Kidney (tissue), 13 donors: ENCODE measurements at regions not wholly inside any gene's neighbourhood (a gene's known extent, or its start where the extent isn't known, plus 50 kb on each side); places are given as distances from the start of the nearest gene placed in this dataset.

Experiments used
- DNase-seq, 5 donors: peaks; one replicate each; pipeline ENCODE4 v3.0.0-alpha.2; 2013 to 2020
- FAIRE-seq: peaks from 2 replicates; lab custom pipeline; 2012; peaks lifted over from hg19 to GRCh38; lab: Jason Lieb, UNC
- H3K27ac ChIP-seq, 2 donors: one replicate each; pipeline ENCODE4 v1.7.0; 2013; ENCODE audit warnings: low read depth in 2 of 2, low read length in 2 of 2, inconsistent platforms in 1 of 2
- H3K27me3 ChIP-seq: one replicate; pipeline ENCODE4 v1.7.1; 2013; ENCODE audit warnings: low read length, inconsistent platforms; ENCODE audit not compliant: control insufficient read depth, insufficient read depth
- H3K36me3 ChIP-seq, 3 donors: one replicate each; pipeline versions ENCODE4 v1.7.0 to v1.7.1; 2013; ENCODE audit warnings: low read length in 3 of 3, control low read depth in 1 of 3, inconsistent platforms in 1 of 3; ENCODE audit not compliant: insufficient read depth in 3 of 3, control insufficient read depth in 2 of 3
- H3K4me1 ChIP-seq, 3 donors: one replicate each; pipeline versions ENCODE4 v1.7.0 to v1.7.1; 2013; ENCODE audit warnings: low read length in 3 of 3, inconsistent platforms in 1 of 3, low read depth in 1 of 3; ENCODE audit not compliant: control insufficient read depth in 2 of 3, insufficient read depth in 2 of 3
- H3K4me3 ChIP-seq, 3 donors: one replicate each; pipeline versions ENCODE4 v1.7.0 to v1.8.1; 2013; ENCODE audit warnings: low read length in 3 of 3, control low read depth in 1 of 3, inconsistent platforms in 1 of 3
- H3K9ac ChIP-seq, 3 donors: one replicate each; pipeline versions ENCODE4 v1.7.0 to v1.7.1; 2013; ENCODE audit warnings: low read length in 3 of 3, control low read depth in 1 of 3, inconsistent platforms in 1 of 3
- H3K9me3 ChIP-seq, 3 donors: one replicate each; pipeline versions ENCODE4 v1.7.0 to v1.7.1; 2013; ENCODE audit warnings: low read length in 3 of 3, control low read depth in 1 of 3, inconsistent platforms in 1 of 3; ENCODE audit not compliant: control insufficient read depth in 2 of 3, insufficient read depth in 1 of 3
- CTCF ChIP-seq: IDR thresholded peaks from 3 replicates; pipeline ENCODE4 v1.5.1; 2012; ENCODE audit warnings: mild to moderate bottlenecking, moderate library complexity, borderline replicate concordance; ENCODE audit not compliant: insufficient read depth; ENCODE audit errors: extremely low read depth
- intact Hi-C: fragments of 100-400 bp; cut with DNase I; formaldehyde crosslinking; loops from one replicate; pipeline ENCODE4 v1.11.1; 2022
- donor health status: control.
- donor health status: control.
- donor health status: control.
- donor health status: control.
- donor health status: control.
- donor health status: DM: yes; HTN: yes; CAD: no.
- donor health status: Normal renal cell carcinoma (clear cell type).

DNA sequence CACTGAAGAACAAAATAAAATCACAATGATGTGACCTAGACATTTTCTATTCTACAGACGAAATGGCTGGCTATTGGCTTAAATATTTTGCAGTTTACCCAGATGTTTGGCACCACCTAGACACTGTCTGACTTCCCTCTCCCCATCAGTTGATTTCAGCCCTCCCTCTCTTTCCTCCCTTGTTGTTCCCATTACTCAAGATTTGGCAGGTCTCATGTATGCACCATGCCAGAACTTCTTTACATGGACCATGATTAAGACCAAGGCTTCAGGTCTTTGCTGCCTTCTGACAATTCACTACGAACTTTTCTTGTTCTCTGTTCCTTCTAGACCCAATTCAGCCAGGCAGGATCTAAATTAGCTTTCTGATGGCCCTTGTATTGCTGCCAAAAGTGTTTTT is 66.6 kb upstream of the GDNF start:
- Histone ChIP-seq H3K27me3 (no peaks in the 10 kb centered on the region), H3K27ac (no peak overlapping the region), H3K4me3 (no peak overlapping the region), H3K9me3 (no peaks in the 10 kb centered on the region), H3K4me1 (peaks cover 0 to 5% (median 0%) of the 10 kb centered on the region in 3 donors), H3K9ac (no peak overlapping the region), H3K36me3 (no peaks in the 10 kb centered on the region)
- intact Hi-C loops: no loop called here
- FAIRE-seq (no peak), DNase-seq (no peak)
- no peak for TF ChIP-seq CTCF

GRCh38 chr5:37905230-37905629 is 65.4 kb upstream of the GDNF start:
- TF ChIP-seq CTCF: no peak
- intact Hi-C loops: no loop called here
- no peak for FAIRE-seq
- Histone ChIP-seq H3K4me3 (no peak overlapping the region), H3K9me3 (no peaks in the 10 kb centered on the region), H3K9ac (no peak overlapping the region), H3K36me3 (no peaks in the 10 kb centered on the region), H3K27me3 (no peaks in the 10 kb centered on the region), H3K27ac (no peak overlapping the region), H3K4me1 (peaks cover 0 to 12% (median 0%) of the 10 kb centered on the region in 3 donors)
- no peak for DNase-seq

DNA sequence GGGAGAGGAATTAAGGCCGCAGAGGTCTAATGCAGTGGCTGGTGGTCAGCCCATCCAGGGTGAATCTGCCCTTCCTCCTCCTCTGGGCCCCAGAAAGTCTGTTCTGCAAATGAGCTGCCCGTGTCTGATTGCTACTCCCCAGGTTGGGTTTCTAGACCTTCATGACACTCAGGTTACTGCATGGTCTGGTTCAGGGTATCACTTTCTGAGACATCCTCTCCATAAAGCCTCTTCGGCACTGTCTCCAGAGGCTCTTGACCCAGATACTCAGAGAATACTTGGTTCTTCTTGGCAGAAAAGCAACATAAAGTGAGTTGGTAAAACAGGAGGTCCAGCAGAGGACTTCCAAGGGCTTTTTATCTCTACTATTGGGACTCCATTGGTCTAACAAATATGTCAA is 62.5 kb upstream of the GDNF start:
- no peak for DNase-seq

More for the DNA sequence above, 62.5 kb upstream of the GDNF start:
- FAIRE-seq: no peak
- intact Hi-C loops: no loop called here
- no peak for TF ChIP-seq CTCF
- Histone ChIP-seq H3K36me3 (no peaks in the 10 kb centered on the region), H3K27ac (no peak overlapping the region), H3K4me1 (peaks cover 0 to 12% (median 0%) of the 10 kb centered on the region in 3 donors), H3K27me3 (no peaks in the 10 kb centered on the region), H3K9me3 (no peaks in the 10 kb centered on the region), H3K9ac (no peak overlapping the region), H3K4me3 (no peak overlapping the region)
